Ramos (cell line): ENCODE measurements at regions not wholly inside any gene's neighbourhood (a gene's known extent, or its start where the extent isn't known, plus 50 kb on each side); places are given as distances from the start of the nearest gene placed in this dataset.

Source experiments
- in situ Hi-C: fragments of 300-500 bp; cut with MboI; formaldehyde crosslinking; loops from one replicate; pipeline ENCODE4 v1.14.3; 2022; ENCODE audit warnings: low sequenced_read_pairs; ENCODE audit not compliant: unreplicated experiment

- in situ Hi-C loops: no loop called here
Observed at GRCh38 chr9:113774963-113775362, 101.1 kb upstream of the ZNF618 start.

GRCh38 chr9:113775749-113776148, 100.4 kb upstream of the ZNF618 start:
- in situ Hi-C loops: no loop called here

DNA sequence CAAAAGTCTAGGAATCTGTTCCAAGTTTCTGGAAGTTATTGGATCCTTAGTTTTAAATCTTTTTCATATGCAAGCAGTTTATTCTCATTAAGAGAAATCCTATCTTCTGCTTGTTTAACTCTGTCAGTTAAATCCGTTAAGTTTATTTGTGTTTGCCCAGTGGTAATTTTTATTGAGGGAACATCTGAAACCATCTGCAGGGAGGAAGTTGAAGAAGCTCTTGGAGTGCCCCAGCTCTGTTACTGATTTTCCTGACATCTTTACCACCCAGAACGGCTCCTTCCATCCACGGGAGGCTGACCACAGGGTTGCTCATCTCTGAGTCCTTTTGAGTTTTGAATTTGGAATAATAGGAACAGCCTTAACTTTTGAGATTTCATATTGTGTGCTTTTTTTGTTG, 99.9 kb upstream of the ZNF618 start:
- in situ Hi-C loops: no loop called here

DNA sequence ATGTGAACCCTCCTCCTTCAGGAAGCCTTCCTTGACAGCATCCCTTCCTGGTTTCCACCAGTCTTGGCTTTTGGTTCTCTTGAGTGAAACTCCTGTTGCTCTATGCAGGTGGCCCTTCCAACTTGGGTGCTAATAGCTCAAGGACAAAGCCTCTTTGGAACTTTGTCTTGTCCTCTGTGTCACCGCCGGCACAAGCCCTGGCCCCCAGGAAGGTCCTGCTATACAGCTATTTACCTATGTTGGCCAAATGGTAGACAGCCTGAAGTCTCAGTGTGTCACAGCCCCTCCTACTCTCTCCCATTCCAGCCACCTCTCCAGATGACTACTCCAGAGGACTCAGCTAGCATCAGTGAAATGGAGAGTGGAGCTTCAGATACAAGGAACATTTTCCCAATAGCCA, 94.7 kb upstream of the ZNF618 start:
- in situ Hi-C loops: no loop called here

DNA sequence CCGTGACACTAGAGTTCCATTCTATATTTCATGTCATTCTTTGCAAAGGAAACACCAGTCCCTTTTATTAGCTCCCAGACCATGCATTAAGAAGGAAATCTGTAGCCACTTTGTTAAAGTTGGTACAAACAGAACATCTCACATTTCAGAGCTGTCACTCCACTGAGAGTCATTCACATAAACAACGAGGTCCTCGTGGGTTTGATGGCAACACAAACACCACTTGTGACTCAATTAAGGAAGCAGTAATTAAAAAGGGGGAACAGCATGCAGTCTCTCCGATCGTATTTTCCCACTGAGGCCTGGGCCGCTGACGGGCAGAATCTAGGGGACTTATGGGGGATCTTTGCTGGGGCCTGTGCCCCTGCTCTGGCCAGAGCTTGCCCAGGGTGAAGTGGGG, 94.2 kb upstream of the ZNF618 start:
- in situ Hi-C loops: no loop called here

GRCh38 chr9:113783475-113783874, 92.6 kb upstream of the ZNF618 start:
- in situ Hi-C loops: no loop called here

GRCh38 chr9:113785334-113785733, 90.8 kb upstream of the ZNF618 start:
- in situ Hi-C loops: no loop called here

GRCh38 chr9:113786071-113786470, 90.0 kb upstream of the ZNF618 start:
- in situ Hi-C loops: no loop called here

DNA sequence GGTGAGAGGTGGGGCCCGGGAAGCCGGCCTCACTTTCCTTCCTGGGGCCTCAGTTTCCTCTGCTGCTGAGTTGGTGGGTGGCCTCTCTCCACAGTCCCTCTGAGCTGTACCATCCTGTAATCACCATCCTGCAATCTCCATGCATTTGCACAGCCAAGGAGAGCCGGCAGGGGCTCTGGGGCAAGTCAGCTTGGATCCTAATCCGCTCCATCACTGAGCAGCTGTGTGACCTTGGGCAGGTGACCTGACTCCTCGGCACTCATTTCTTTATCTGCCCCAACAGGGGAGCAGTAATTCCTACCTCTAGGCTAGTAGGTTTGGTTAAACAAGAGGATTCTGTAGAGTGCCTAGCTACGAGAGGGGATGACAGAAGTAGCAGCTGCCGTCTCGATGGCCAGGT, 88.2 kb upstream of the ZNF618 start:
- in situ Hi-C loops: no loop called here

DNA sequence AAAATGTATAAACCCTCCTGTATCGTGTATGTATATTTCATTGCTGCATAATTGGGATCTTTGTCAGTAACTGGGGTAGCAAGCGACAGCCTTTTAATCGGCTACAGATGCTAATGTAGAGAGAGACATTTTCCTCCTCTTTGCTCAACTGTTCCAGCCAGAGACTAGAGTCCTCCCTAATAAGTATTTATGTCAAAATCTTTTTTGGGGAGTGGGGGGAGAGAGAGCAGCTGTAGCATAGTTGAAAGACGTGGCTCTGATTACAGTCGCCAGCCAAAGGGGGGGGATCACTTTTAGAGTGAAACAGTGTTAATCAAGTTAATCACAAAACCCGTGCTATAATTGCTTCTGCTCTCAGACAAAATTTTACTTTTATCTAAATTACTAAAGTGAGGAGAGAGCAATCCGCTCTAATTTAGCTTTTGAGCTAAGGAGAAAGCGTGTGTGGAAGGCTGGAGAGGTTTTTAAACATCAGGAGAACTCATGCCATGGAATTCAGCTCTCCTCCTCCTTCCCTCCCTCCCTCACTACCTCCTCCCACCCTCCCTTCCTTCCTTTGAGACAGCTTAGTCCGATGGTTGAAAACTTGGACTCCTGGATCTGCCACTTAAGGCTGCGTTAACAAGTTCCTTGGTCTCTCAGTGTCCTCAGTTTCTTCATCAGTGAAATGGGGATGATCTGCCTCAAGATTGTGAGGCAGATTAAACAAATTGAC, 87.3 kb upstream of the ZNF618 start:
- in situ Hi-C loops: no loop called here

- in situ Hi-C loops: no loop called here
Observed at GRCh38 chr9:113790093-113790492, 86.0 kb upstream of the ZNF618 start.

DNA sequence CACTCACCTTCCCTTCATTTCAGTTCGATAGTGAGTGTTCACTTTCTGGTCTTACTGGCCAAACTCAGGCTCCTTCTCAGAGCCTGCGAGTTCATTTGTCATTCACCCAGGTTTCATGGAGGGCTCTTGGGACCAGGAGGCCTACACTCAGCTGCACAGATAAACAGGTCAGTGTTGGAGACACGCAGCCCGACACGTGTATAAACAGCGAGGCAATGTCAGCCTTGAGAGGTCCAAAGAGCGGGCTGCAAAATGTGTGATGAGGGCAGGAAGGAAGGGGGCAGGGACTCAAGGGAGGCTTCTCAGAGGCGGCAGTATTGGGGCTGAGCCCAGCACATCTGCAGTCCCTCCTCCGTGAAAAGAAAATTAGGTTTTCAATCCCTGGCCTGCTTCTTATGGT, 82.6 kb upstream of the ZNF618 start:
- in situ Hi-C loops: no loop called here

DNA sequence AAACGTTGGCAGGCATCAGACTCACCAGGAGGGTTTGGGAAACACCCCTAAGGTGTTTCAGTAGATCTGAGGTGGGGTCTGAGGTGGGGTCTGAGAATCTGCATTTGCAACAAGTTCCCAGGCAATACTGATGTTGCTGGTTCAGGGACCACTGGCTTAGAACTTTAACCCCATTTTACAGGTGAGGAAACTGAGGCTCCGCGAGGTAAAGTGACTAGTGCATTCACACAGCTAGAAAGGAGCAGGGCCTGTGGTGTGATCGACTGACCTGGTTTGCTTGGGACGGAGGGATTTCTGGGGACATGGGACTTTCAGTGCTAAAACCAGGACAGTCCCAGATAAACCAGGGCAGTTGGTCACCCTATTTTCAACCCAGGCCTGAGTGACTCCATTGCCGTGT, 81.4 kb upstream of the ZNF618 start:
- in situ Hi-C loops: no loop called here

DNA sequence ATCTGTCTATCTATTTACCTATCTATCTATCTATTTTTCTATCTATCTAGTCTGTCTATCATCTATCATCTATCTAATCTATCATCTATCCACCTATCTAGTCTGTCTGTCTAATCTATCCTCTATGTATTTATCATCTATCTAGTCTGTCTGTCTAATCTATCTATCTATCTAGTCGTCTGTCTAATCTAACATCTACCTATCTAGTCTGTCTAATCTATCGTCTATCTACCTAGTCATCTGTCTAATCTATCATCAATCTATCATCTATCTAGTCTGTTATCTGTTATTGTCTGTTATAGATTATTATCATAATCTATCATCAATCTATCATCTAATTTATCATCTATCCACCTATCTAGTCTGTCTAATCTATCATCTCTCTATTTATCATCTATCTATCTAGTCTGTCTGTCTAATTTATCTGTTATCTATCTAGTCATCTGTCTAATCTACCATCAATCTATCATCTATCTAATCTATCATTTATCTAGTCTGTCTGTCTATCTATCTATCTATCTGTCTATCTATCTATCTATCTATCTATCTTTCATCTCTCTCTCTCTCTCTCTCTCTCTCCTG, 80.2 kb upstream of the ZNF618 start:
- in situ Hi-C loops: no loop called here

- in situ Hi-C loops: no loop called here
Observed at GRCh38 chr9:113796646-113797426, 79.3 kb upstream of the ZNF618 start.

- in situ Hi-C loops: no loop called here
Observed at GRCh38 chr9:113798062-113799030, 77.8 kb upstream of the ZNF618 start.

DNA sequence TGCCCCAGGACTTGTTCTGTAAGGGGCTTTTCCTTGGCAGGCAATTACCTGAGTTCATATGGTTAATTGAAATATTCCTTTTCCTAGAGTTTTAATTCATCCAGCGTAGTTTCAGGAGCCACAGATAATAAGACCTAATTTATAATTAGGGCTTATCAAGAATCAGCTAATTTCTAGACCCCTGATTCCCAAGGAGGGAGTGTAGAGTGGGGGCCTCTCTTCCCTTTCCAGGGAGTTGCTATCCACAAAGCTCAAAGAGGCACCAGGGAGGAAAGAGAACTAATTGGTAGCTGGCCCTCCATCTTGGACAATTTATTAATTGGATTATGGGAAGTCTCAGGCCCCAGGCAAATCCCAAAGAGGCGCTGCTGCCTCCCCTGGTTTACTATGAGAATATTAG, 75.8 kb upstream of the ZNF618 start:
- in situ Hi-C loops: no loop called here

DNA sequence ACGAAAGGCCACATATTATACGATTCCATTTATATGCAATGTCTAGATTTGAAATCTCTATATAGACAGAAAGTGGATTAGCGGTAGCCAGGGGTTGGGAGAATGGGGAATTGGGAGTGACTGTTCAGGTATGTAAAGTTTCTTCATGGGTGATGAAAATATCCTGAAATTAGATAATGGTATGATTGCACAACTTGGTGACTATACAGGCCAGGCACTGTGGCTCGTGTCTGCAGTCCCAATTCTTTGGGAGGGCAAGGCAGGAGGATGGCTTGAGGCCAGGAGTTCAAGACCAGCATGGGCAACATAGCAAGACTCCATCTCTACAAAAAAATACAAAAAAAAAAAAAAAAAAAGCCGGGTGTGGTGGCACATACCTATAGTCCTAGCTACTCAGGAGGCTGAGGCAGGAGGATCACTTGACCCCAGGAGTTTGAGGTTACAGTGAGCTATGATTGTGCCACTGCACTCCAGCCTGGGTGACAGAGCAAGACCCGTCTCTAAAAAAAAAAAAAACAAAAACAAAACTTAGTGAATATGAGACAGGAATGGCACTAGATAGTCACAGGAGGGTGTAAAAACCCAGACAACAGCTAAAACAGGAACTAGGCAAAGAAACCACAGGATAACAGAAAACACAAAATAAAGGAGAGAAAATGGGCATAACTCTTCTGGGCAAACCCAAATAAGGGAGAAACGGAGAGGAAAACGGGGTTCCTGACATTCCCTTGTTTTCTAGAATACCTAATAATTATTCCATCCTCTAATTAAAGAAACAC, 72.1 kb upstream of the ZNF618 start:
- in situ Hi-C loops: no loop called here

DNA sequence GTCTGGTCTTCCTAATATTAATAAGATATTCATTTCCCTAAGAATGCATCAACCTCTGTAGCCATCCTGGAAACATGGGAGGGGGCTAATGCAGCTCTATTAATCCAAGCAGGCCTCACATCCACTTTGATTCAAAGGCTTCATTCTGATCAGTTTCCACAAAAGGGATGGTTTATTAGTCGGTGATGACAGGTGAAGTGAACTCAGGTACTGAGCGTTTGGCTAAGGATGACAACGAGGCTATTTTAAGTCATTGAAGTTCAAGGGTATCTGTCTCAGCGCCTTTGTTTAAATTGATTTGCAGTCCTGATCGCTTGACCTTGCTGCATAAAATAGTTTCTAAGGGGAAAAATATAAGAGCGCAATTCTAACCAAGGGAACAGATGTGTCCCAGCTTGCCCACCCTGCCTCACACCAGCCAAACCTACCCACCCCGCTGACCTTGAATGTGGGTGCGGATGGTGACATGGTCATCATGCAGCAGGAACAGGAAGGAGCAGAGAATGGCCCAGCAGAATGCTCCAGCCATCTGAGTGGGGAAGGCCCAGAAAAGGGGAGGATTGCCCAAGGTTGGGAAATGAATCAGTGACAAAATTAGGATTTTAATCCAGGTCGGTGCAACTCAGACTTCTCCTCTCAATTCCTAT, 70.5 kb upstream of the ZNF618 start:
- in situ Hi-C loops: no loop called here
